GM21723 (cell line): ENCODE measurements at regions not wholly inside any gene's neighbourhood (a gene's known extent, or its start where the extent isn't known, plus 50 kb on each side); places are given as distances from the start of the nearest gene placed in this dataset.
"Not testable (repeated sequence)": the region's sequence is repeated elsewhere in the genome, so short reads cannot be mapped to it uniquely, and the experiment has no call there.

Experiments used
- ATAC-seq: cut with Tn5 transposase; IDR thresholded peaks from one replicate; pipeline ENCODE4 v1.9.1; 2021; ENCODE audit warnings: mild to moderate bottlenecking, moderate library complexity; ENCODE audit not compliant: unreplicated experiment

- ATAC-seq, result no peak
These were observed 965.5 kb upstream of the IGFBP7 start for GRCh38 chr4:58075724-58076123.

- no peak for ATAC-seq
These were observed 964.2 kb upstream of the IGFBP7 start for GRCh38 chr4:58074382-58074781.

- no peak for ATAC-seq
These were observed 960.5 kb upstream of the IGFBP7 start for GRCh38 chr4:58070726-58071125.

GRCh38 chr4:58064653-58065052 is 954.5 kb upstream of the IGFBP7 start:
- ATAC-seq, result no peak

GRCh38 chr4:58063404-58064160 is 953.4 kb upstream of the IGFBP7 start:
- ATAC-seq, result no peak

GRCh38 chr4:58061967-58062366 is 951.8 kb upstream of the IGFBP7 start:
- ATAC-seq, result no peak

- ATAC-seq, result no peak
These were observed 940.3 kb upstream of the IGFBP7 start for GRCh38 chr4:58050439-58050838.

GRCh38 chr4:58048491-58048890 is 938.3 kb upstream of the IGFBP7 start:
- ATAC-seq, result no peak

- no peak for ATAC-seq
These were observed 932.0 kb upstream of the IGFBP7 start for GRCh38 chr4:58042176-58042575.

GRCh38 chr4:57993944-57994343 is 883.8 kb upstream of the IGFBP7 start:
- ATAC-seq, result no peak

GRCh38 chr4:57989430-57989829 is 879.2 kb upstream of the IGFBP7 start:
- ATAC-seq, result no peak

- ATAC-seq, result no peak
These were observed 875.0 kb upstream of the IGFBP7 start for GRCh38 chr4:57985161-57985560.

GRCh38 chr4:57981123-57981522 is 870.9 kb upstream of the IGFBP7 start:
- no peak for ATAC-seq

- no peak for ATAC-seq
These were observed 864.6 kb upstream of the IGFBP7 start for GRCh38 chr4:57974821-57975220.

GRCh38 chr4:57973819-57974218 is 863.6 kb upstream of the IGFBP7 start:
- ATAC-seq, result no peak

GRCh38 chr4:57971261-57971660 is 861.1 kb upstream of the IGFBP7 start:
- no peak for ATAC-seq

- ATAC-seq, result no peak
These were observed 857.0 kb upstream of the IGFBP7 start for GRCh38 chr4:57966987-57967760.

- not testable (repeated sequence) for ATAC-seq
These were observed 855.2 kb upstream of the IGFBP7 start for GRCh38 chr4:57965431-57965830.

GRCh38 chr4:57945298-57945697 is 835.1 kb upstream of the IGFBP7 start:
- no peak for ATAC-seq

GRCh38 chr4:57943682-57944081 is 833.5 kb upstream of the IGFBP7 start:
- ATAC-seq, result no peak

- ATAC-seq, result not testable (repeated sequence)
These were observed 827.1 kb upstream of the IGFBP7 start for GRCh38 chr4:57937326-57937725.

GRCh38 chr4:57926311-57926710 is 816.1 kb upstream of the IGFBP7 start:
- ATAC-seq, result no peak
